Stomach (tissue), 8 donors: ENCODE measurements at regions not wholly inside any gene's neighbourhood (a gene's known extent, or its start where the extent isn't known, plus 50 kb on each side); places are given as distances from the start of the nearest gene placed in this dataset.
"Not testable (repeated sequence)": the region's sequence is repeated elsewhere in the genome, so short reads cannot be mapped to it uniquely, and the experiment has no call there.

Source experiments
- DNase-seq, 2 donors: peaks; one replicate each; pipeline versions ENCODE4 v3.0.0 to v3.0.0-alpha.2; 2013 to 2019
- H3K27ac ChIP-seq, 5 donors: fragments of 200-600 bp in 4 of 5; sonication (generic) in 4 of 5; one replicate each; pipeline ENCODE4 v1.5.1; 2013 to 2019; ENCODE audit warnings: mild to moderate bottlenecking in 1 of 5, moderate library complexity in 1 of 5
- H3K27me3 ChIP-seq, 3 donors: fragments of 200-600 bp; sonication (generic); one replicate each; pipeline ENCODE4 v1.5.1; 2017 to 2019; ENCODE audit warnings: mixed run types in 1 of 3
- H3K36me3 ChIP-seq, 4 donors: fragments of 200-600 bp; sonication (generic); 1 replicate in 3 of 4; 2 replicates in 1 of 4; pipeline ENCODE4 v1.5.1; 2016 to 2019
- H3K4me1 ChIP-seq, 4 donors: fragments of 200-600 bp; sonication (generic); one replicate each; pipeline ENCODE4 v1.5.1; 2016 to 2019
- H3K4me3 ChIP-seq, 4 donors: fragments of 200-600 bp; sonication (generic) in 3 of 4; one replicate each; pipeline ENCODE4 v1.5.1; 2016 to 2019; ENCODE audit warnings: mild to moderate bottlenecking in 1 of 4
- H3K9me3 ChIP-seq, 4 donors: fragments of 200-600 bp; sonication (generic); one replicate each; pipeline ENCODE4 v1.5.1; 2016 to 2019
- EP300 ChIP-seq: sonication (generic); formaldehyde crosslinking; IDR thresholded peaks from one replicate; pipeline ENCODE4 v1.6.1; 2017; ENCODE audit warnings: antibody characterized with exemption
- POLR2A ChIP-seq, 4 donors: fragments of 450-650 bp; IDR thresholded peaks; one replicate each; pipeline ENCODE4 v1.6.1; 2016; ENCODE audit warnings: antibody characterized with exemption in 4 of 4, control low read depth in 2 of 4, mild to moderate bottlenecking in 1 of 4, moderate library complexity in 1 of 4
- POLR2AphosphoS5 ChIP-seq, 3 donors: sonication (generic); formaldehyde crosslinking; IDR thresholded peaks; one replicate each; pipeline ENCODE4 v1.6.1; 2016; ENCODE audit warnings: antibody characterized with exemption in 3 of 3
- WGBS, 5 donors: extraction: QIAGEN DNeasy Blood & Tissue Kit in 3 of 5; methylation state at CpG; one replicate each; pipeline versions ENCODE4 v1.1.5 to v1.1.7; 2013 to 2018; 5-methylcytosine and 5-hydroxymethylcytosine counted together
- intact Hi-C: fragments of 100-400 bp; cut with DNase I; formaldehyde crosslinking; loops from one replicate; pipeline ENCODE4 v1.15.1; 2023; ENCODE audit warnings: low total_unique reads
- TF ChIP-seq, protein P1 (sequence below), 7 experiments: fragments of 450-650 bp in 4 of 7; fragments of 200-600 bp in 3 of 7; sonication (generic) in 3 of 7; IDR thresholded peaks; one replicate each; pipeline ENCODE4 v1.5.1; 2016 to 2019; ENCODE audit warnings: antibody characterized with exemption in 7 of 7, control low read depth in 2 of 7, mild to moderate bottlenecking in 1 of 7
- donor health status: healthy with polysubstance abuse.
- donor health status: Bipolar disorder and iron deficiency.
- donor health status: healthy.

GRCh38 chr10:10056961-10057360 lies 960.7 kb upstream of the CELF2 start:
- intact Hi-C loops, result no loop called here
- TF ChIP-seq, protein P1, sequence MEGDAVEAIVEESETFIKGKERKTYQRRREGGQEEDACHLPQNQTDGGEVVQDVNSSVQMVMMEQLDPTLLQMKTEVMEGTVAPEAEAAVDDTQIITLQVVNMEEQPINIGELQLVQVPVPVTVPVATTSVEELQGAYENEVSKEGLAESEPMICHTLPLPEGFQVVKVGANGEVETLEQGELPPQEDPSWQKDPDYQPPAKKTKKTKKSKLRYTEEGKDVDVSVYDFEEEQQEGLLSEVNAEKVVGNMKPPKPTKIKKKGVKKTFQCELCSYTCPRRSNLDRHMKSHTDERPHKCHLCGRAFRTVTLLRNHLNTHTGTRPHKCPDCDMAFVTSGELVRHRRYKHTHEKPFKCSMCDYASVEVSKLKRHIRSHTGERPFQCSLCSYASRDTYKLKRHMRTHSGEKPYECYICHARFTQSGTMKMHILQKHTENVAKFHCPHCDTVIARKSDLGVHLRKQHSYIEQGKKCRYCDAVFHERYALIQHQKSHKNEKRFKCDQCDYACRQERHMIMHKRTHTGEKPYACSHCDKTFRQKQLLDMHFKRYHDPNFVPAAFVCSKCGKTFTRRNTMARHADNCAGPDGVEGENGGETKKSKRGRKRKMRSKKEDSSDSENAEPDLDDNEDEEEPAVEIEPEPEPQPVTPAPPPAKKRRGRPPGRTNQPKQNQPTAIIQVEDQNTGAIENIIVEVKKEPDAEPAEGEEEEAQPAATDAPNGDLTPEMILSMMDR (IDR thresholded peaks at IDR 0.05), result no peak
- no peak for TF ChIP-seq EP300
- no peak for TF ChIP-seq POLR2A (IDR thresholded peaks at IDR 0.05)
- TF ChIP-seq POLR2AphosphoS5 (IDR thresholded peaks at IDR 0.05), result no peak
- WGBS, 5 donors, result 64 to 82% (median 78%) methylated on average over 5 of the region's 5 CpGs

GRCh38 chr10:10067644-10068043 lies 950.0 kb upstream of the CELF2 start:
- TF ChIP-seq EP300 (no peak), POLR2A (IDR thresholded peaks at IDR 0.05) (no peak), POLR2AphosphoS5 (IDR thresholded peaks at IDR 0.05) (no peak)
- Histone ChIP-seq H3K27me3 (no peaks in the 10 kb centered on the region), H3K9me3 (peaks cover 0 to 6% (median 0%) of the 10 kb centered on the region in 4 donors), H3K27ac (no peak overlapping the region), H3K36me3 (no peaks in the 10 kb centered on the region), H3K4me1 (no peaks in the 10 kb centered on the region), H3K4me3 (no peak overlapping the region)
- no peak for DNase-seq
- intact Hi-C loops, result no loop called here

More at GRCh38 chr10:10056961-10057360, 960.7 kb upstream of the CELF2 start:
- no peak overlapping the region for H3K4me3 ChIP-seq
- H3K27me3 ChIP-seq, result no peaks in the 10 kb centered on the region
- no peaks in the 10 kb centered on the region for H3K36me3 ChIP-seq
- no peaks in the 10 kb centered on the region for H3K4me1 ChIP-seq
- peak in 1 of 2 donors; percentile 34 for DNase-seq
- H3K27ac ChIP-seq, result no peak overlapping the region
- H3K9me3 ChIP-seq, result no peaks in the 10 kb centered on the region

- H3K4me1 ChIP-seq, intact Hi-C loops, DNase-seq, H3K36me3 ChIP-seq, H3K4me3 ChIP-seq, H3K27me3 ChIP-seq, H3K27ac ChIP-seq: not testable (repeated sequence)
- WGBS, 5 donors, result 77 to 92% (median 88%) methylated on average over 9 of the region's 9 CpGs
- peaks cover 0 to 17% (median 3%) of the 10 kb centered on the region in 4 donors for H3K9me3 ChIP-seq
Observed at GRCh38 chr10:10074847-10075246, 942.8 kb upstream of the CELF2 start.

DNA sequence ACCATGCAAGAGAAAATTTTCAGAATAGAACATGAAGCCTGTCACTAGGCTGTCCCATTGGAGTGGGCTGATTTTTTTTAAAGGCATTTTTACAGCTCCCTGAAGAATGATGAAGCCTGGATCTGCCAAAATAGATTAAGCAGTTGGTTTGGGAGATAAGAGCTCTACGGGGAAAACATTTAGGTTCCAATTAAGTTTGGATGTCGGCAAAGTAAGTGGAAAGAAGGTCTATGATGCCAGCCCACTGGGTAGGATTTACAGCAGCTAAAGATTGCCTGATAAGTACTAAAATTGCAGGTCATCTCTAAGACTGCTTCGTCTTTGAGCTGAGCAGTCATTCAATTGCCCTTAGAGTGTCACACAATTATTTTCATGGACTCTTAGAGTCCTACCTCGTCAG lies 939.2 kb upstream of the CELF2 start:
- H3K27me3 ChIP-seq, result no peaks in the 10 kb centered on the region
- peaks cover 0 to 17% (median 0%) of the 10 kb centered on the region in 4 donors for H3K9me3 ChIP-seq
- no peak for DNase-seq
- WGBS, 5 donors, result 53 to 69% (median 57%) methylated on average over 4 of the region's 4 CpGs
- no peaks in the 10 kb centered on the region for H3K36me3 ChIP-seq
- no peak overlapping the region for H3K27ac ChIP-seq
- TF ChIP-seq, protein P1 (IDR thresholded peaks at IDR 0.05), result no peak
- TF ChIP-seq EP300 (no peak), POLR2A (IDR thresholded peaks at IDR 0.05) (no peak), POLR2AphosphoS5 (IDR thresholded peaks at IDR 0.05) (no peak)
- H3K4me3 ChIP-seq, result no peak overlapping the region
- H3K4me1 ChIP-seq, result no peaks in the 10 kb centered on the region
- intact Hi-C loops, result no loop called here

DNA sequence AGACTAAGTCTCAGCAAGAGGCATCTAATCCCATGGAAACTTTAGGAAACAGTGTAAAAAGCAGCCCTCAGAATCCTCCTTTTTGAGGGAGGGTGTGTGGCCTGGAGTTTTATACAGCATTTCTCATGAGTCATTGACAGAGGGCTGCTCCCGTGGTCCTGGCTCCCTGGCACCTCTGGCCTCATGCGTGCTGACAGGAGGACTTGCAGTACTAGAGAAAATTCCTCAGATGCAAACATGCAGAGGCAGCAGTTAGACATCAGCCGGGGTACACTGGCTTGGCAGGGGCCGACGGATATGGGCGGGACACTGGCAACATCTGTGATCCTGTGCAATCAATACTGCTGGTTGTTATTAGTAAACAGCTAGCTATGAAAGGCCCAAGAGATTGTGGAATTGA lies 925.1 kb upstream of the CELF2 start:
- WGBS, 5 donors, result 29 to 60% (median 49%) methylated on average over 6 of the region's 6 CpGs
- peaks cover 0 to 4% (median 0%) of the 10 kb centered on the region in 4 donors for H3K9me3 ChIP-seq
- TF ChIP-seq POLR2A (IDR thresholded peaks at IDR 0.05) (no peak), POLR2AphosphoS5 (IDR thresholded peaks at IDR 0.05) (no peak), EP300 (no peak)
- H3K36me3 ChIP-seq, result no peaks in the 10 kb centered on the region
- intact Hi-C loops, result no loop called here
- no peak overlapping the region for H3K4me3 ChIP-seq
- H3K4me1 ChIP-seq, result no peaks in the 10 kb centered on the region
- no peak overlapping the region for H3K27ac ChIP-seq
- DNase-seq, result peak in 1 of 2 donors; percentile 17
- H3K27me3 ChIP-seq, result no peaks in the 10 kb centered on the region

- TF ChIP-seq POLR2A (IDR thresholded peaks at IDR 0.05) (no peak), POLR2AphosphoS5 (IDR thresholded peaks at IDR 0.05) (no peak), EP300 (no peak)
- TF ChIP-seq, protein P1 (IDR thresholded peaks at IDR 0.05), result no peak
- H3K36me3 ChIP-seq, result no peaks in the 10 kb centered on the region
- H3K9me3 ChIP-seq, result peaks cover 0 to 4% (median 0%) of the 10 kb centered on the region in 4 donors
- intact Hi-C loops, result no loop called here
- no peaks in the 10 kb centered on the region for H3K4me1 ChIP-seq
- peak in 1 of 2 donors; percentile 6 for DNase-seq
- no peak overlapping the region for H3K4me3 ChIP-seq
- no peaks in the 10 kb centered on the region for H3K27me3 ChIP-seq
- WGBS, 5 donors, result 55 to 74% (median 60%) methylated on average over 3 of the region's 3 CpGs
- no peak overlapping the region for H3K27ac ChIP-seq
Observed at GRCh38 chr10:10093021-10093420, 924.7 kb upstream of the CELF2 start.
